MCF 10A (cell line): ENCODE measurements at regions not wholly inside any gene's neighbourhood (a gene's known extent, or its start where the extent isn't known, plus 50 kb on each side); places are given as distances from the start of the nearest gene placed in this dataset.

Experiments
- BruUV-seq: library from RNA; stranded (reverse); fragments of 400-500 nt; replicated peaks from 2 replicates; lab custom pipeline; 2021; lab: Mats Ljungman, UMichigan
- CTCF ChIA-PET: fragments of 300-600 bp; sonication (Branson Sonifier 250); formaldehyde crosslinking; extraction: SDS; loops from one replicate; lab custom pipeline; 2021; ENCODE audit warnings: antibody characterized with exemption, inconsistent platforms; lab: Yijun Ruan, JAX
- POLR2A ChIA-PET: fragments of 300-600, 350-650 bp; sonication (Branson Sonifier 250); formaldehyde crosslinking; extraction: SDS; loops from one replicate; lab custom pipeline; 2020; ENCODE audit warnings: antibody characterized with exemption, inconsistent platforms; lab: Yijun Ruan, JAX
- DNase-seq: peaks from one replicate; pipeline ENCODE4 v3.0.0-alpha.2; 2018; ENCODE audit not compliant: unreplicated experiment
- H3K27ac Mint-ChIP-seq: one replicate; pipeline ENCODE4 v1.8.0; 2022; ENCODE audit warnings: mild to moderate bottlenecking, low read depth, mixed read lengths; ENCODE audit not compliant: unreplicated experiment
- H3K27me3 Mint-ChIP-seq: one replicate; pipeline ENCODE4 v1.8.0; 2022; ENCODE audit warnings: mixed read lengths; ENCODE audit not compliant: insufficient read depth, unreplicated experiment
- H3K36me3 Mint-ChIP-seq: one replicate; pipeline ENCODE4 v1.8.0; 2022; ENCODE audit warnings: mild to moderate bottlenecking, moderate library complexity, mixed read lengths; ENCODE audit not compliant: insufficient read depth, unreplicated experiment
- H3K4me1 Mint-ChIP-seq: one replicate; pipeline ENCODE4 v1.8.0; 2022; ENCODE audit warnings: mixed read lengths; ENCODE audit not compliant: insufficient read depth, unreplicated experiment
- H3K4me3 Mint-ChIP-seq: one replicate; pipeline ENCODE4 v1.8.0; 2022; ENCODE audit warnings: mild to moderate bottlenecking, moderate library complexity, mixed read lengths; ENCODE audit not compliant: unreplicated experiment
- H3K9me3 Mint-ChIP-seq: one replicate; pipeline ENCODE4 v1.8.0; 2022; ENCODE audit warnings: mixed read lengths; ENCODE audit not compliant: unreplicated experiment
- intact Hi-C: fragments of 100-400 bp; cut with micrococcal nuclease; formaldehyde crosslinking; loops from 2 replicates; pipeline ENCODE4 v1.14.1; 2022
- TF ChIP-seq, protein P1 (sequence below): fragments of 200-600 bp; IDR thresholded peaks from one replicate; pipeline ENCODE4 v1.8.0; 2022; ENCODE audit warnings: antibody characterized with exemption, mild to moderate bottlenecking; ENCODE audit not compliant: unreplicated experiment

DNA sequence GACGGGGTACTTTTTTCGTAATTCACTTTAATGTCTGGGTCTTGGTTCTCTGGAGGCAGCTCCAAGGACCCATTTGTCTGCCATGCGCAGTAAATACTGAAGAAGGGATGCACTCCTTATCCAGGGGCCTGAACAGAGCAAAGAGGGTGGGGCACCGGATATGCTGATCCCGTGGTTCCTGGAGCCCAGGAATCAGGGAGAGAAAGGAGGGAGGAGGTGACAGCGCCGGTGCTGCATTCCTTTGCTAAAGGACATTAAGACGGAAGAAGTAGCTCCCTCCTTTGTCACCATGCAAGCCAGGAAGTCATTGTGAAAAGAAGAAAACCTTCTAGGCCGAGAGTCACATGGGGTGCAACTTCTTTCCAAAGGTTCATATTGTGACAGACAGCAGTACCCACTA is 1057.7 kb downstream of the VRK1 start:
- no peaks in the 10 kb centered on the region for H3K27me3 Mint-ChIP-seq
- POLR2A ChIA-PET, result interaction anchor here (0.6 kb wide), 1 partner anchor 21 kb away, joined by 3 read pairs; no protein-coding TSS in a partner anchor
- TF ChIP-seq, protein P1, sequence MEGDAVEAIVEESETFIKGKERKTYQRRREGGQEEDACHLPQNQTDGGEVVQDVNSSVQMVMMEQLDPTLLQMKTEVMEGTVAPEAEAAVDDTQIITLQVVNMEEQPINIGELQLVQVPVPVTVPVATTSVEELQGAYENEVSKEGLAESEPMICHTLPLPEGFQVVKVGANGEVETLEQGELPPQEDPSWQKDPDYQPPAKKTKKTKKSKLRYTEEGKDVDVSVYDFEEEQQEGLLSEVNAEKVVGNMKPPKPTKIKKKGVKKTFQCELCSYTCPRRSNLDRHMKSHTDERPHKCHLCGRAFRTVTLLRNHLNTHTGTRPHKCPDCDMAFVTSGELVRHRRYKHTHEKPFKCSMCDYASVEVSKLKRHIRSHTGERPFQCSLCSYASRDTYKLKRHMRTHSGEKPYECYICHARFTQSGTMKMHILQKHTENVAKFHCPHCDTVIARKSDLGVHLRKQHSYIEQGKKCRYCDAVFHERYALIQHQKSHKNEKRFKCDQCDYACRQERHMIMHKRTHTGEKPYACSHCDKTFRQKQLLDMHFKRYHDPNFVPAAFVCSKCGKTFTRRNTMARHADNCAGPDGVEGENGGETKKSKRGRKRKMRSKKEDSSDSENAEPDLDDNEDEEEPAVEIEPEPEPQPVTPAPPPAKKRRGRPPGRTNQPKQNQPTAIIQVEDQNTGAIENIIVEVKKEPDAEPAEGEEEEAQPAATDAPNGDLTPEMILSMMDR, result no peak
- CTCF ChIA-PET, result no interaction called here
- no peak for DNase-seq
- no peaks in the 10 kb centered on the region for H3K4me1 Mint-ChIP-seq
- H3K4me3 Mint-ChIP-seq, result no peak overlapping the region
- H3K9me3 Mint-ChIP-seq, result no peaks in the 10 kb centered on the region
- H3K27ac Mint-ChIP-seq, result no peak overlapping the region
- H3K36me3 Mint-ChIP-seq, result no peaks in the 10 kb centered on the region
- intact Hi-C loops, result no loop called here
- BruUV-seq, result no TSS peak

GRCh38 chr14:97866195-97866594 is 1069.0 kb downstream of the VRK1 start:
- Mint-ChIP-seq H3K9me3 (no peaks in the 10 kb centered on the region), H3K4me1 (peaks cover 5% of the 10 kb centered on the region), H3K36me3 (no peaks in the 10 kb centered on the region), H3K4me3 (no peak overlapping the region), H3K27ac (no peak overlapping the region), H3K27me3 (no peaks in the 10 kb centered on the region)
- no peak for DNase-seq
- no TSS peak for BruUV-seq
- POLR2A ChIA-PET, result no interaction called here
- TF ChIP-seq, protein P1, result no peak
- intact Hi-C loops, result no loop called here
- CTCF ChIA-PET, result interaction anchor here (0.7 kb wide), 1 partner anchor 574 kb away, joined by 3 read pairs; no protein-coding TSS in a partner anchor

GRCh38 chr14:97866664-97867063 is 1069.5 kb downstream of the VRK1 start:
- CTCF ChIA-PET, result no interaction called here
- H3K27ac Mint-ChIP-seq, result no peak overlapping the region
- H3K4me1 Mint-ChIP-seq, result peaks cover 5% of the 10 kb centered on the region
- POLR2A ChIA-PET, result no interaction called here
- no peaks in the 10 kb centered on the region for H3K27me3 Mint-ChIP-seq
- BruUV-seq, result no TSS peak
- TF ChIP-seq, protein P1, result no peak
- no peaks in the 10 kb centered on the region for H3K9me3 Mint-ChIP-seq
- intact Hi-C loops, result no loop called here
- no peak for DNase-seq
- no peaks in the 10 kb centered on the region for H3K36me3 Mint-ChIP-seq
- H3K4me3 Mint-ChIP-seq, result no peak overlapping the region

- H3K27me3 Mint-ChIP-seq, result no peaks in the 10 kb centered on the region
- TF ChIP-seq, protein P1, result no peak
- peaks cover 4% of the 10 kb centered on the region for H3K4me1 Mint-ChIP-seq
- H3K4me3 Mint-ChIP-seq, result no peak overlapping the region
- no peak for DNase-seq
- H3K27ac Mint-ChIP-seq, result no peak overlapping the region
- H3K36me3 Mint-ChIP-seq, result no peaks in the 10 kb centered on the region
- ChIA-PET CTCF (interaction anchor here (0.6 kb wide), 1 partner anchor 1430 kb away, joined by 3 read pairs; no protein-coding TSS in a partner anchor), POLR2A (no interaction called here)
- intact Hi-C loops, result no loop called here
- no TSS peak for BruUV-seq
- H3K9me3 Mint-ChIP-seq, result no peaks in the 10 kb centered on the region
These were observed 1076.1 kb downstream of the VRK1 start for GRCh38 chr14:97873291-97873690.
